SIG-M5 treated with dmso at 0.1 percent for 504 hours (cell line): ENCODE measurements at regions not wholly inside any gene's neighbourhood (a gene's known extent, or its start where the extent isn't known, plus 50 kb on each side); places are given as distances from the start of the nearest gene placed in this dataset.

Source experiments
- DNase-seq: peaks from one replicate; lab custom pipeline; 2025; ENCODE audit not compliant: unreplicated experiment; lab: John Stamatoyannopoulos, UW

DNA sequence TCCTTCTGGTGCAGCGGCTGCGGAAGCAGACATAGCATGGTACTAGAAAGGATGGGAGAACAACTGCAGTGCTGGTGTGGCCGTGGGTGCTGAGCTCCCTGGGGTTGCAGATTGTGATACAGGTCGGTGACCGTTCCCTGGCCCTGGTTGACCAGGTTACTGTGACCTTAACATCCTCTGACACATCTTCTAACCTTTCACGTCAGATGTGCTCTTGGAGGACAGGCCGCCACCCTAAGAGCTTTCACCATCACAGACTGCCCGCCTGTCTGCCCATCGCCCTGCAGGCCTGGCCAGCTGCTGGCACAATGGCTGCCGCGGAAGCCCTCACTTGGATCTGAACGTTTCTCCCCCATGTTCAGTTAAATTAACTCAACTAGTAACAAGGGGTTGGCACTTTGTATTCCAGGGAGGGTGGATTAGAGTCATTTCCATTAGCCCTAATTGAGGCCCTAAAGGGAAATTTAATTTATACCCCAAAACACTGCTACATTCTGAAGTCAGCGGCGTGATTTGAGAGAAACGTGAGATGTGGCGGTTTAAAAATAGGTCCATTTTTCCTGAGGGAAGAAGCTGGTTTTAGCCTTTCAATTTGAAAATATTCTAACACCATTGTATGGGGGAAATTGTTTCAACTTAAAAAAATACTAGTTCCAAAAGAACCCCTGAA is 443.9 kb upstream of the CDH4 start:
- DNase-seq = no peak

- no peak for DNase-seq
These were observed 443.4 kb upstream of the CDH4 start for GRCh38 chr20:60808701-60809100.

GRCh38 chr20:60810561-60810960 is 441.5 kb upstream of the CDH4 start:
- DNase-seq = no peak

GRCh38 chr20:60812561-60812960 is 439.5 kb upstream of the CDH4 start:
- DNase-seq = no peak

GRCh38 chr20:60813066-60813465 is 439.0 kb upstream of the CDH4 start:
- no peak for DNase-seq

DNA sequence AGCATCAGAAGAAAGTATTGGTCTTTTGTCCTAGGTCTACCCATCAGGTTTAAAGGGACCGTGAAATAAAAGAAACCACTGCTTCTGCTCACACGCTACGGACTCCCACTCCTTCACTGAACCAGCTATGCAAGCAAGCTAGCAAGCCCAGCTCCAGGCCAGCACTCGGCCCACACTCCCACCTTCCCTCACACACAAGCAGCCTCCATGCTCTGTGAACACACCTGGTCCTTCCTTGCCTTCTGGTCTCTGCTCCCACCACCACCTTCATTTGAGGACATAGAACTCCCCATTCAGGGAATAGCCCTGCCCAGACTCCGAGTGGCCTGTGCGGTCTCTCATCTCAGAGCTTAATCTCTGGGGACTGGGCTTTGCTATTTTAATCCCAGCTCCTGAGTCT is 436.4 kb upstream of the CDH4 start:
- no peak for DNase-seq

DNA sequence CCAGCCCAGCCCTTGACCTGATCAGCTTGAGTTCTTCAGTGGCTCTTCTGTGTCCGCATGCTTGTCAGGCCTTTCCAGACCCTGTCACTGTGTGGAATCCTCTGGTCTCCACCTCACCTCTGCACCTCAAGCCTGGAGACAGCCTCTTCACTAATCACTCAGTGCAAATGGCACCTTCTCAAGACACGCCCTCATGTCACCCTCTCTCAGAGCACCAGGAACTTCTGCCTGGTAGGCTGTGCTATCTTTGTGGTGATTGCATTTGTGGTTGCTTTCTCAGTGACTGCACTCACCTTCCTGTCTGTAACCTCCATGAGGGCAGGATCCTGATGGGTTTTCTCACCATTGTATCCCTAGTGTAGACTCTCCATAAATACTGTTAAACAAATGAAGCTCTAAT is 435.2 kb upstream of the CDH4 start:
- no peak for DNase-seq

DNA sequence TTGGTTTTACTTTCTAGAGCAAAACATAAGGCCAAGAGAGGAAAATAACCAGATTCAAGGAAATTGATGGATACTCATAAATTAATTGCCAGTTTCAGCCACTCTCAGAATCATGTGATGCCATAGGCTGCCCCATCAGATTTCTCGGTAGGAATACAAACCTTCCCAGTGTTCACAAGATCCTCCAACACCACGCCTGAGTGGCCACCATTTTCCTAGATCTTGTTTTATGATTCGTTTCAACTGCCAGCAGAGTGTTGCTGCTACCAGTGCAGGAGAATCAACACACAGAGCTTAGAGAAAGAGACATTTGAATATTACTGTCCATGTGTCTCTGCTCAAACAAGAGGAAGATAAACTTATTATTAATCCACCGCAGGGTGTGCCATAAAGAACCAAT is 434.2 kb upstream of the CDH4 start:
- no peak for DNase-seq

DNA sequence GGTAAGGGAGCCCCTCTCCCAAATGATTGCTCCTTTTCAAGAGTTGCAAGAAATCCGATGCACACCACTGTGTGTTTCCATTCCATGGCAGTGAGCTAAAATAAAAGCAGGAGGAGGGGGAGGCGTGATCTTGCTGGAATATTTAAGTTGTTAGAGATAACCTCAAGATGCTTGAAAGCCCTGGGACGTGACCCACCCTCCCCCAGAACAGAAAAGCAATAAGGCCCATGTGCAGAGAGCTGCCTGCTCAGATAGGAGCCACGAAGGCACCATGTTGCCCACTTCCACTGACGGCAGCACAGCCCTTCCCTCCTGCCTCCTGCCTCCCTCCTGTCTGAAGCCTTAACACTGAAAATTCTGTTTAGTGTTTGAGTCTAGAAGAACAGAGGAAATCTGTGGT is 432.6 kb upstream of the CDH4 start:
- DNase-seq = no peak

DNA sequence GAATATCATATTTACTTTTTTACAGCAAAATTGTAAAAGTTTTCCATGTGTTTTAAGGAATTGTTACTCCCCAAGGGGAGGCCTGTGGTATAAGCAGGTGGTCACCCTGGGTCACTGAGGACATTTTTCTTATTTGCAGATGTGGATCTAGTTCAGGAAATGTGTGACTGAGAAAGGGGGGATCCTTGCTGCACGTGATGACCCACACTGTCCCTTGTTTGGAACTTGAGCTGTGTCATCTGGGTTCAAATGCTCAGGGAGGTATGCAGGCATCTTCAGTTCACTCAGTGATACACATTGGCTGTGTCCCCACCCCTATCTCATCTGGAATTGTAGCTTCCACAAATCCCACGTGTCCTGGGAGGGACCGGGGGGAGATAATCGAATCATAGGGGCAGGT is 431.9 kb upstream of the CDH4 start:
- no peak for DNase-seq

- DNase-seq = no peak
These were observed 431.1 kb upstream of the CDH4 start for GRCh38 chr20:60820918-60821317.

DNA sequence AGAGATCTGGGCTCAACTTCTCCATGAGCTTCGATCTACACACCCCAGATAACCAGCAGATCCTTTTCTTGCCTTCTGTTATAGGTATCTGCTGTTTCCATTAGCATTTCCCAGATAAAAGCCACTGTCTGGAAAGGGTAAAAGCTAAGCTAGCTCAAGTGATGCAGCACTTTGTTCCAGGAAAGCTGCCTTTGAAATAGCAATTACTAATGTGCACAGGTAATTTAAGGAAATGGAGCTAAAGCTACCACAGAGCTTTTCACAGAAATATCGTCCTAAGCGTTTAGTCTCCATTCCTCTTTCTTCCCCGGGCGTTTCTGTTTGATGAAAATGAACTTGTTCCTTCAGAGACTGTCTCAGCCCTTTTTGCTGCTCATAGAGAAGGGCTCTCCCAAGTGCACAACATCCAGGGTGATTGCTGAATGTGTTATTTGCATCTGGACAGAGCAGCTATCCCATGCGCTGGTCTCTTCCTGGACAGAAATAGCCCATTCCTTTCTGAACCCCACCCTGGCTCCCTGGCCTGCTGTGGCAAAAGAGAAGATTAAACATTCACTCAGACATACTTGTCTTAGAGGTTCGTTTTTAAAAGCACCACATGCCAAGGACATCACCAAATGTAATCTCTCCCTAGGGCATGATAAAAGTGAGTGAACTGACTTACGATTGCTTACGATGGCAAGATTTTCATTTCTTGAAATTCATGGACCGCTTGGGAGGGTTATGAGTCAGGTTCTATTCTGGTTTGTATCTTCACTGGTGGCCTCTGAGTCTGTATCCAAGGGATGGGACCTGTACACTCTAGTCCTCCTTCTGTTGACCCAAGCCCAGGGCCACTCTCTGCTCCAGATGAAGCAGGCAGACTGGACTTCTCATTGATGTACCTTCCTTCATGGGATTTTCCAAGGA is 429.1 kb upstream of the CDH4 start:
- DNase-seq = no peak

GRCh38 chr20:60835876-60836275 is 416.2 kb upstream of the CDH4 start:
- DNase-seq = no peak

DNA sequence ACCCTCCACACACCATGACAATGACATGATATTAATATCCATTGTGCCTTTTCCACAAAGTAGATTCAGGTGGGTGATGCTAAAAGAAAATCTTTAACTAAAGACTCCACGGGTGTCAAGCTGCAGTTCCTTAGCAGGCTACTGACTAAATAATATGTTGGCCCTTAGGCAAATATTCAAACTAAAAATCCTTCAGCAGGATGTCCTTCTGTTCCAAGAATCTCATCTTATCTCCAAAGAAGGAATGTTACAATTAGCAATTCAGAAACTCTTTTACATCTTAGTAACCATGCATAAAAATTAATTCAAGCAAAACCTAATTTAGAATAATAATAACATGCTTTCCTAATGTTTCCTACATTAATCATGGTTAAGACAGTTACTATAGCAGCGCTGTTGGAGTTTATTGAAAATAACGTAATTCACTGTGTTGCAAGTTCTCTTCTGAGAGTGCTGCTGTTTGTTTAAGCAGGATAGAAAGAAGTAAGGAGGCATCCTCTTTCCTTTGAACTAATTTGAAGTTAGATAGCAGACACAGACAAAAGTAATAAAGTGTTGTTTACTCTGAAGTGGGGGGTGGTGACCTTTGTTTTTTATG is 414.8 kb upstream of the CDH4 start:
- DNase-seq = no peak

DNA sequence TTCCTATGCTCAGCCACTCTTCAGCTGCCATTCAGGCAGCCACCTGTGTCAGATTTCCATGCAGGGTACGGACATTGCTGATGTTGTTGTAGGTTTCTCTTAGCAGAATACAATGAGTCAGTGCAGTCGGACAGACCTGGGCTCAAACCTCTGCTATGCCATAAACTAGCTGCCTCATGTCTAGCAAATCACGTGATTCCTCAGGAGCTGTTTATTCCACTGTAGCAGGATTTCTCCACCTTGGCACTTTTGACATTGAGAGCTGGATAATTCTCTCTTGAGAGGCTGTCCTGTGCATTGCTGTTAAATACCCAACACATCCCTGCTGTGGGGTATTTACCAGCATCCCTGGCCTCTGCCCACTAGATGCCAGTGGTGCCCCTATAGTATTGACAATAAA is 413.8 kb upstream of the CDH4 start:
- DNase-seq = no peak

- no peak for DNase-seq
These were observed 411.1 kb upstream of the CDH4 start for GRCh38 chr20:60840971-60841370.

GRCh38 chr20:60845146-60845545 is 406.9 kb upstream of the CDH4 start:
- DNase-seq = no peak

GRCh38 chr20:60851826-60852704 is 400.0 kb upstream of the CDH4 start:
- DNase-seq = no peak

GRCh38 chr20:60857708-60858107 is 394.4 kb upstream of the CDH4 start:
- no peak for DNase-seq

GRCh38 chr20:60862601-60863000 is 389.5 kb upstream of the CDH4 start:
- DNase-seq = no peak

DNA sequence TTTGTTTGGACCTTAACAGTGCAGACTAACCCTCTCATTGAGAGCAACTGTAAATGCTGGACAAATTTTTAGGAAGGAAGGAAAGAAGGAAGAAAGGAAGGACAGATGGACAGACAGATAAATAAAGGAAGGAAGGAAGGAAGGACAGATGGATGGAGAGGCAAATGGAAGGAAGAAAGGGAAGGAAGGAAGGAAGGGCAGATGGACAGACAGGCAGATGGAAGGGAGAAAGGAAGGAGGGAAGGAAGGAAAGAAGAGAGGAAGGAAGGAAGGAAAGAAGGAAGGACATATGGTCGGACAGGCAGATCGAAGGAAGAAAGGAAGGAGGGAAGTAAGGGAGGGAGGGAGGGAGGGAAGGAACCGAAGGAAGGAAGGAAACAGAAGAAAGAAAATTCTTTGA is 388.5 kb upstream of the CDH4 start:
- DNase-seq = no peak
